PFSK-1 (cell line): ENCODE measurements at regions not wholly inside any gene's neighbourhood (a gene's known extent, or its start where the extent isn't known, plus 50 kb on each side); places are given as distances from the start of the nearest gene placed in this dataset.

Experiments used
- FOXP2 ChIP-seq: optimal IDR thresholded peaks from 2 replicates; pipeline ENCODE3; 2011; ENCODE audit warnings: borderline replicate concordance, control low read depth, inconsistent platforms; ENCODE audit not compliant: insufficient read depth; ENCODE audit errors: extremely low read length, extremely low read depth
- POLR2AphosphoS5 ChIP-seq: IDR thresholded peaks from 2 replicates; pipeline ENCODE4 v1.6.1; 2012; ENCODE audit warnings: low read depth, mild to moderate bottlenecking, control low read depth, low read length, moderate library complexity
- SIN3A ChIP-seq: IDR thresholded peaks from 2 replicates; pipeline ENCODE4 v1.6.1; 2012; ENCODE audit warnings: mild to moderate bottlenecking, low read length, moderate library complexity, borderline replicate concordance; ENCODE audit not compliant: insufficient read depth
- TAF1 ChIP-seq: IDR thresholded peaks from 2 replicates; pipeline ENCODE4 v1.6.1; 2012; ENCODE audit warnings: low read length, control low read depth, borderline replicate concordance; ENCODE audit not compliant: insufficient read depth
- TF ChIP-seq, protein P1 (sequence below), 2 experiments: IDR thresholded peaks; 2 replicates each; pipeline versions ENCODE4 v1.6.1 to v1.8.0; 2011 to 2012; ENCODE audit warnings: low read depth in 2 of 2, low read length in 2 of 2, control low read depth in 1 of 2, inconsistent platforms in 1 of 2, mild to moderate bottlenecking in 1 of 2, moderate library complexity in 1 of 2; ENCODE audit not compliant: insufficient read depth in 1 of 2

DNA sequence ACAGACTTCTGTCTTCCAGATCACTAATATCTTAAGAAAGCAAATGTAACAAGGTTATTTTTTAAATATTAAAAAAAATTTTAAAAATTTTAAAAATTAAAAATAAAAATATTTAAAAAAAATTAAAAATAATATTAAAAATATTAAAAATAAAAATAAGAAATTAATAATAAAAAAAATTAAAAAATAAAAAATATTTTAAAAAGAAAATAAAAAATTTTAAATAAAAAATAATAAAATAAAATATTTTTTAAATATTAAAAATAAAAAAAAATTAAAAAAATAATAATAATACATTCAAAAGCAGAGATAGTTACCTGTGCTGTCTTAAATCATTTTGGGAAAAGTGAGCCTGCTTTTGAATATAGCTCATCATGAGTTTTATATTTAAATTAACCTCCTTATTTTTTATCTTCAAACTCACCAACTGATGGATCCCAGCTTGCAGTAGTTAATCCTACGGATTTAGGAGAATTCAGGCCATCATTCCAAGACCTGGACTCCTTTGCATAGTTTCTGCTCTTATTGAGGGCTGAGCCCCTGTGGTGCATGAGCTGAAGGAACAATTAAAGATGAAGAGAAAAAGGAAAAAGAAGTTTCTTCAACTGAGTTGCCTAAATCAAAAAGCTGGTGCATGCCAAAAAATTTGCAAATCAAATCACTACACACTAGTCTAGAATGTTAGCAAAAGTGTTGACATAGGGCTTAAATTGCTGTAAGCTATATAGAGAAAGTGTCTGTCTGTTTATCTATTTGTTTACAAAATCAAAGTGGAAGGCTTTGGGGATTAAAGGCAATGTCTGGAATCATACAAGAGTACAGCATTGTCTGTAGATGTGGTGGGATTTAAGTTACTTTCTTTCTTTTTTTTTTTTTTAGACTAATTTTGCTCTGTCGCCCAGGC, 50.5 kb upstream of the ZNF438 start:
- TF ChIP-seq, protein P1, sequence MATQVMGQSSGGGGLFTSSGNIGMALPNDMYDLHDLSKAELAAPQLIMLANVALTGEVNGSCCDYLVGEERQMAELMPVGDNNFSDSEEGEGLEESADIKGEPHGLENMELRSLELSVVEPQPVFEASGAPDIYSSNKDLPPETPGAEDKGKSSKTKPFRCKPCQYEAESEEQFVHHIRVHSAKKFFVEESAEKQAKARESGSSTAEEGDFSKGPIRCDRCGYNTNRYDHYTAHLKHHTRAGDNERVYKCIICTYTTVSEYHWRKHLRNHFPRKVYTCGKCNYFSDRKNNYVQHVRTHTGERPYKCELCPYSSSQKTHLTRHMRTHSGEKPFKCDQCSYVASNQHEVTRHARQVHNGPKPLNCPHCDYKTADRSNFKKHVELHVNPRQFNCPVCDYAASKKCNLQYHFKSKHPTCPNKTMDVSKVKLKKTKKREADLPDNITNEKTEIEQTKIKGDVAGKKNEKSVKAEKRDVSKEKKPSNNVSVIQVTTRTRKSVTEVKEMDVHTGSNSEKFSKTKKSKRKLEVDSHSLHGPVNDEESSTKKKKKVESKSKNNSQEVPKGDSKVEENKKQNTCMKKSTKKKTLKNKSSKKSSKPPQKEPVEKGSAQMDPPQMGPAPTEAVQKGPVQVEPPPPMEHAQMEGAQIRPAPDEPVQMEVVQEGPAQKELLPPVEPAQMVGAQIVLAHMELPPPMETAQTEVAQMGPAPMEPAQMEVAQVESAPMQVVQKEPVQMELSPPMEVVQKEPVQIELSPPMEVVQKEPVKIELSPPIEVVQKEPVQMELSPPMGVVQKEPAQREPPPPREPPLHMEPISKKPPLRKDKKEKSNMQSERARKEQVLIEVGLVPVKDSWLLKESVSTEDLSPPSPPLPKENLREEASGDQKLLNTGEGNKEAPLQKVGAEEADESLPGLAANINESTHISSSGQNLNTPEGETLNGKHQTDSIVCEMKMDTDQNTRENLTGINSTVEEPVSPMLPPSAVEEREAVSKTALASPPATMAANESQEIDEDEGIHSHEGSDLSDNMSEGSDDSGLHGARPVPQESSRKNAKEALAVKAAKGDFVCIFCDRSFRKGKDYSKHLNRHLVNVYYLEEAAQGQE (IDR thresholded peaks at IDR 0.05; ENCODE audit: insufficient read depth in 1 of 2, low read depth in 2 of 2, low read length in 2 of 2), result no peak
- TF ChIP-seq TAF1, result no peak
- TF ChIP-seq SIN3A, result no peak
- no peak for TF ChIP-seq FOXP2
- TF ChIP-seq POLR2AphosphoS5, result no peak

DNA sequence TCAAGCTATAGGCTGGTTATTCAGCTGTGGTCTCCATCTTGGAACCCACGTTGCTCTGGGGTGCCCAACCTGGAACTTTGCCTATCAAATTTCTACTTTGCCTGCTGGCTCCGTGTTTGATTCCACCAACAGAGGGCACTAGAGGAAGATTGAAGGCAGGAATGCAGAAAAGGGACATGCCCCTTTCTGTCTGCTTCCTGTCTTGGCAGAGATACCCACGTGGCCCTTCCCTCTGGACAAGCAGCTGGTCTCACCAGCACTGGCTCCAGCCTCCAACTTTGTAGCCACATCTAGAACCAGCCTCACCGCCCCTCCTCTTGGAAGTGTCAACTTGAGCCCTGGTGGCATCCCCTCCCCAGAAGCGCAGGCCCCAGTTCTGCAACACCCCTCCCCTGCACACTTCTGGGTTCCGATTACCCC, 52.1 kb upstream of the ZNF438 start:
- TF ChIP-seq SIN3A, result no peak
- TF ChIP-seq POLR2AphosphoS5, result no peak
- TF ChIP-seq FOXP2, result no peak
- TF ChIP-seq TAF1, result no peak
- TF ChIP-seq, protein P1 (IDR thresholded peaks at IDR 0.05; ENCODE audit: insufficient read depth in 1 of 2, low read depth in 2 of 2, low read length in 2 of 2), result no peak

DNA sequence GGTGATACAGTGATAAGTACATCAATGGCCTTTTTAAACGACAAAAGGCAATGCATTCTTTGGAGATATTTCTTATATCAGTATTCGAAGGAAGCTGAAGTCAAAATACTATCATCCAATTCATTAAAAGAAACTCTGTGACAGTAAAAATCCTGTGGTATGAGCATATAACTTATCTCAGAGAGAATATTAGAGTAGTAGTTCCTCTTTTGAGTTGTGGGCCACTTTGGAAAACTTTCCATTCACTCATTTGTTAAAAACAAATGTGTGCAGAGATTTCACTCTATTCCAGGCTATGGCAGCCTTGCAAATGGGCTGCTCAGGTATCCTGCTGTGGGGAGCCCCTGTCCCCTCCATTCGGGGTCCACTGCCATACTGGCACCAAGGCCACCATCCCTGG, 55.3 kb upstream of the ZNF438 start:
- no peak for TF ChIP-seq POLR2AphosphoS5
- TF ChIP-seq SIN3A, result no peak
- TF ChIP-seq TAF1, result no peak
- no peak for TF ChIP-seq FOXP2
- TF ChIP-seq, protein P1 (IDR thresholded peaks at IDR 0.05; ENCODE audit: insufficient read depth in 1 of 2, low read depth in 2 of 2, low read length in 2 of 2), result no peak

DNA sequence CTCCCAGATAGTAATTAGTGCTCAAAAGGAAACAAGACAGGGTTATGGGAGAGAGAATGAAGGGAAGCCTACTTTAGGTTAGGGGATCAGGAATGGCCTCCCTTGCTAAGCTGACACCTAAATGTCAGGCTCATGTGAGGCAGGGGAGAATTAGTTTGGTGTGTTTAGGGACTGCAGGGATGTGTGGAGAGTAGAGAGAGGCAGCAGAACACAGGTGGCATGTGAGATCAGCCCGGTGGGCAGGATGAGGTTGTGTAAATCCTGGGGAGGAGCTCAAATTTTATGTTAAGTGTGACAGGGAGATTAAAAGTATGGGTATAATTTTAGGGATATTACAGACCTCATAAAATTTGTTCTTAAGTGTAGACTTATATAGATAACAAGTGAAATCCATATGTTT, 56.2 kb upstream of the ZNF438 start:
- TF ChIP-seq FOXP2 (no peak), SIN3A (no peak), POLR2AphosphoS5 (no peak), TAF1 (no peak)
- TF ChIP-seq, protein P1 (IDR thresholded peaks at IDR 0.05; ENCODE audit: insufficient read depth in 1 of 2, low read depth in 2 of 2, low read length in 2 of 2), result no peak
